Pancreas (tissue), 10 donors: ENCODE measurements at regions not wholly inside any gene's neighbourhood (a gene's known extent, or its start where the extent isn't known, plus 50 kb on each side); places are given as distances from the start of the nearest gene placed in this dataset.

ENCODE experiments used
- ATAC-seq, 4 donors: fragments of 200-7000 bp; cut with Tn5 transposase; one replicate each; pipeline versions ENCODE4 v1.8.0 to v1.9.1; 2020; ENCODE audit warnings: mild to moderate bottlenecking in 4 of 4, moderate library complexity in 4 of 4
- DNase-seq, 6 donors: peaks; one replicate each; pipeline ENCODE4 v3.0.0-alpha.2; 2020
- FAIRE-seq: peaks from 2 replicates; lab custom pipeline; 2012; peaks lifted over from hg19 to GRCh38; lab: Jason Lieb, UNC
- H3K27ac ChIP-seq, 4 donors: fragments of 200-600 bp; sonication (generic); 1 replicate in 3 of 4; 2 replicates in 1 of 4; pipeline versions ENCODE4 v1.5.0 to v1.8.0; 2020
- H3K27me3 ChIP-seq, 4 donors: fragments of 200-600 bp; one replicate each; pipeline ENCODE4 v1.8.0; 2021
- H3K36me3 ChIP-seq, 3 donors: fragments of 200-600 bp; sonication (generic) in 1 of 3; one replicate each; pipeline versions ENCODE4 v1.5.0 to v1.8.0; 2020 to 2021
- H3K4me1 ChIP-seq, 3 donors: fragments of 200-600 bp; one replicate each; pipeline ENCODE4 v1.8.0; 2021
- H3K4me3 ChIP-seq, 4 donors: fragments of 200-600 bp; sonication (generic) in 2 of 4; one replicate each; pipeline versions ENCODE4 v1.5.0 to v1.8.0; 2020 to 2021
- H3K9me3 ChIP-seq, 4 donors: fragments of 200-600 bp; one replicate each; pipeline ENCODE4 v1.8.0; 2021
- CTCF ChIP-seq, 4 donors: fragments of 200-600 bp; sonication (generic) in 3 of 4; IDR thresholded peaks; one replicate each; pipeline versions ENCODE4 v1.5.0 to v1.8.0; 2021; ENCODE audit warnings: antibody characterized with exemption in 4 of 4
- WGBS, 2 donors: extraction: QIAGEN DNeasy Blood & Tissue Kit; methylation state at CpG; one replicate each; pipeline ENCODE4 v1.1.7; 2013; 5-methylcytosine and 5-hydroxymethylcytosine counted together
- intact Hi-C, 3 donors: fragments of 100-400 bp; cut with DNase I; formaldehyde crosslinking; loops; one replicate each; pipeline versions ENCODE4 v1.11.1 to v1.14.2; 2022
- donor health status: healthy with polysubstance abuse.
- donor health status: DM: no; HTN: no; CAD: no; lungs with moderate emphysema.
- donor health status: DM: no; HTN: no; CAD: no.
- donor health status: control.
- donor health status: control.
- donor health status: Bipolar disorder and iron deficiency.
- donor health status: DM: yes; HTN: yes; CAD: no.
- donor health status: DM: no; HTN: no; CAD: no.
- donor health status: DM: no; HTN: no; CAD: no.
- donor health status: DM: yes; HTN: yes; CAD: no.

- Histone ChIP-seq H3K4me3 (no peak overlapping the region), H3K4me1 (no peaks in the 10 kb centered on the region), H3K27me3 (no peaks in the 10 kb centered on the region), H3K27ac (no peak overlapping the region), H3K36me3 (no peaks in the 10 kb centered on the region), H3K9me3 (no peaks in the 10 kb centered on the region)
- 33 to 51% methylated on average over 1 of the region's 1 CpG for WGBS, 2 donors
- no peak for TF ChIP-seq CTCF (IDR thresholded peaks at IDR 0.05)
- no peak for DNase-seq
- intact Hi-C loops, result no loop called here
- ATAC-seq, result no peak
- no peak for FAIRE-seq
These were observed 114.7 kb upstream of the WDFY3 start for GRCh38 chr4:85081196-85081595.

- no peaks in the 10 kb centered on the region for H3K27me3 ChIP-seq
- ATAC-seq (peak in 3 of 4 donors; percentile 84 to 97 (median 84)), FAIRE-seq (peak; percentile 95), DNase-seq (peak in 3 of 6 donors; percentile 16 to 29 (median 20))
- no peak overlapping the region for H3K4me3 ChIP-seq
- H3K27ac ChIP-seq, result no peak overlapping the region
- 7 to 12% methylated on average over 3 of the region's 3 CpGs for WGBS, 2 donors
- peak; percentile 24 to 81 (median 50) for TF ChIP-seq CTCF (IDR thresholded peaks at IDR 0.05)
- H3K36me3 ChIP-seq, result no peaks in the 10 kb centered on the region
- H3K9me3 ChIP-seq, result no peaks in the 10 kb centered on the region
- intact Hi-C loops, result no loop called here
- no peaks in the 10 kb centered on the region for H3K4me1 ChIP-seq
These were observed 118.0 kb upstream of the WDFY3 start for GRCh38 chr4:85084371-85085094.

- H3K27me3 ChIP-seq, result no peaks in the 10 kb centered on the region
- no peak for FAIRE-seq
- WGBS, 2 donors, result 73 to 84% methylated on average over 2 of the region's 2 CpGs
- H3K27ac ChIP-seq, result no peak overlapping the region
- H3K9me3 ChIP-seq, result no peaks in the 10 kb centered on the region
- no peak for TF ChIP-seq CTCF (IDR thresholded peaks at IDR 0.05)
- no peak for ATAC-seq
- no peaks in the 10 kb centered on the region for H3K36me3 ChIP-seq
- H3K4me1 ChIP-seq, result no peaks in the 10 kb centered on the region
- intact Hi-C loops, result no loop called here
- DNase-seq, result no peak
- no peak overlapping the region for H3K4me3 ChIP-seq
These were observed 120.2 kb upstream of the WDFY3 start for GRCh38 chr4:85086721-85087120.

GRCh38 chr4:85092536-85092935 lies 126.0 kb upstream of the WDFY3 start:
- no peak for TF ChIP-seq CTCF (IDR thresholded peaks at IDR 0.05)
- no peaks in the 10 kb centered on the region for H3K4me1 ChIP-seq
- H3K36me3 ChIP-seq, result no peaks in the 10 kb centered on the region
- DNase-seq (no peak), FAIRE-seq (no peak), ATAC-seq (no peak)
- H3K9me3 ChIP-seq, result no peaks in the 10 kb centered on the region
- intact Hi-C loops, result no loop called here
- H3K27ac ChIP-seq, result no peak overlapping the region
- H3K27me3 ChIP-seq, result no peaks in the 10 kb centered on the region
- no peak overlapping the region for H3K4me3 ChIP-seq
- WGBS, 2 donors, result 50 to 51% methylated on average over 3 of the region's 3 CpGs

GRCh38 chr4:85092943-85093342 lies 126.5 kb upstream of the WDFY3 start:
- intact Hi-C loops, result no loop called here
- DNase-seq, result no peak
- Histone ChIP-seq H3K36me3 (no peaks in the 10 kb centered on the region), H3K27me3 (no peaks in the 10 kb centered on the region), H3K9me3 (no peaks in the 10 kb centered on the region), H3K4me1 (no peaks in the 10 kb centered on the region), H3K4me3 (no peak overlapping the region), H3K27ac (no peak overlapping the region)
- no peak for TF ChIP-seq CTCF (IDR thresholded peaks at IDR 0.05)
- 38 to 42% methylated on average over 1 of the region's 1 CpG for WGBS, 2 donors
- ATAC-seq, result no peak
- no peak for FAIRE-seq
